OCI-LY1 (cell line): ENCODE measurements at regions not wholly inside any gene's neighbourhood (a gene's known extent, or its start where the extent isn't known, plus 50 kb on each side); places are given as distances from the start of the nearest gene placed in this dataset.

Source experiments
- CTCF ChIP-seq: fragments of 200-600 bp; sonication (generic), shearing (Covaris generic); IDR thresholded peaks from 2 replicates; pipeline ENCODE4 v1.5.1; 2017; ENCODE audit warnings: mild to moderate bottlenecking, antibody characterized with exemption, low read length, moderate library complexity, mixed read lengths
- EZH2 ChIP-seq: fragments of 200-600 bp; sonication (generic), shearing (Covaris generic); IDR thresholded peaks from 2 replicates; pipeline ENCODE4 v1.8.0; 2017; ENCODE audit warnings: borderline replicate concordance, mixed run types, mild to moderate bottlenecking, antibody characterized with exemption, low read length, moderate library complexity, mixed read lengths

GRCh38 chr2:64214281-64215115 lies 70.3 kb upstream of the PELI1 start:
- no peak for TF ChIP-seq CTCF
- no peak for TF ChIP-seq EZH2
